K562 (cell line): ENCODE measurements at regions not wholly inside any gene's neighbourhood (a gene's known extent, or its start where the extent isn't known, plus 50 kb on each side); places are given as distances from the start of the nearest gene placed in this dataset.

Experiments
- EP300 ChIP-seq: IDR thresholded peaks from 2 replicates; pipeline ENCODE4 v1.6.1; 2012; ENCODE audit warnings: low read length, improper control_type of control experiment
- FOSL1 ChIP-seq: fragments of 200-800 bp; sonication (Bioruptor generic); conservative IDR thresholded peaks from 2 replicates; pipeline ENCODE4 v1.6.1; 2016; ENCODE audit warnings: missing genetic modification characterization, missing compliant biosample characterization
- RCOR1 ChIP-seq, 2 experiments: IDR thresholded peaks; 2 replicates each; pipeline ENCODE4 v1.6.1; 2012; ENCODE audit warnings: low read depth in 2 of 2, low read length in 2 of 2, borderline replicate concordance in 1 of 2, improper control_type of control experiment in 1 of 2
- TF ChIP-seq, protein P1 (sequence below), 3 experiments: IDR thresholded peaks in 2 of 3; conservative IDR thresholded peaks in 1 of 3; 2 replicates each; pipeline ENCODE4 v1.5.1; 2011 to 2012; ENCODE audit warnings: low read length in 3 of 3, mild to moderate bottlenecking in 3 of 3, control low read depth in 2 of 3, improper control_type of control experiment in 1 of 3, inconsistent platforms in 1 of 3, low read depth in 1 of 3, mixed read lengths in 1 of 3, moderate library complexity in 1 of 3; ENCODE audit not compliant: insufficient read depth in 2 of 3

DNA sequence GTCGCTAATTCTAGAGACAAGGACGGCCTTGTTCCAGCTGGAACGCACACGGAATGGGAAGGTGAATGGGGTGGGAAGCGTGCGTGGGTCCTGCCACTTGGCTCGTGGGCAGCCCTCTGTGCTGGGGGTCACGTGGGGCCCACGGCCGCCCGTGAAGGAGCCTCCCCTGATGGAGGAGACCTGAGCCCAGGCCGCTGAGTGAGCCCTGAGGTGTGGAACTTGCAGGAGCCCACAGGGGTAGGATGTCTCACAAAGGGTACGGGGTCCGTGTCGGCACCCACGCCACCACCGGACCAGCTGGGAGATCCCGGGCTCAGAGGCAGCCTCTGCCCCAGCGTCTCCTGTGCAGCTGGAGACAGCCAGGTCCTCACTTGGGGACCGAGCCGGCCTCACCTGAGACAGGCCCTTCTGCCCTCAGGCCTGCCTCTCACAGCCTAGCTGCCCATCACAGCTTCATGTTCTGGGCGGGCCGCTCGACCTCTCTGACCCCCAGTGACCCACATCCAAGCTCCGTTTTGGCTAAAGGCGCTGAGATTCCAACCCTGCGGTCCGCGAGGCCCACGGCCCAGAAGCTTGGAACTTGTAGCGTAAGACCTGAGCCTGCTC is 84.8 kb downstream of the FOXL3 start:
- TF ChIP-seq RCOR1 (IDR thresholded peaks at IDR 0.05; ENCODE audit: borderline replicate concordance in 1 of 2, low read depth in 2 of 2, low read length in 2 of 2) (no peak), EP300 (no peak), FOSL1 (tag) (no peak)
- TF ChIP-seq, protein P1, sequence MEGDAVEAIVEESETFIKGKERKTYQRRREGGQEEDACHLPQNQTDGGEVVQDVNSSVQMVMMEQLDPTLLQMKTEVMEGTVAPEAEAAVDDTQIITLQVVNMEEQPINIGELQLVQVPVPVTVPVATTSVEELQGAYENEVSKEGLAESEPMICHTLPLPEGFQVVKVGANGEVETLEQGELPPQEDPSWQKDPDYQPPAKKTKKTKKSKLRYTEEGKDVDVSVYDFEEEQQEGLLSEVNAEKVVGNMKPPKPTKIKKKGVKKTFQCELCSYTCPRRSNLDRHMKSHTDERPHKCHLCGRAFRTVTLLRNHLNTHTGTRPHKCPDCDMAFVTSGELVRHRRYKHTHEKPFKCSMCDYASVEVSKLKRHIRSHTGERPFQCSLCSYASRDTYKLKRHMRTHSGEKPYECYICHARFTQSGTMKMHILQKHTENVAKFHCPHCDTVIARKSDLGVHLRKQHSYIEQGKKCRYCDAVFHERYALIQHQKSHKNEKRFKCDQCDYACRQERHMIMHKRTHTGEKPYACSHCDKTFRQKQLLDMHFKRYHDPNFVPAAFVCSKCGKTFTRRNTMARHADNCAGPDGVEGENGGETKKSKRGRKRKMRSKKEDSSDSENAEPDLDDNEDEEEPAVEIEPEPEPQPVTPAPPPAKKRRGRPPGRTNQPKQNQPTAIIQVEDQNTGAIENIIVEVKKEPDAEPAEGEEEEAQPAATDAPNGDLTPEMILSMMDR (IDR thresholded peaks at IDR 0.05 in 2 of 3, conservative IDR thresholded peaks at IDR 0.05 in 1 of 3; ENCODE audit: insufficient read depth in 2 of 3, low read depth in 1 of 3, low read length in 3 of 3): no peak
